HG03139 (cell line): ENCODE measurements at regions not wholly inside any gene's neighbourhood (a gene's known extent, or its start where the extent isn't known, plus 50 kb on each side); places are given as distances from the start of the nearest gene placed in this dataset.
"Not testable (repeated sequence)": the region's sequence is repeated elsewhere in the genome, so short reads cannot be mapped to it uniquely, and the experiment has no call there.

ENCODE experiments used
- ATAC-seq: cut with Tn5 transposase; IDR thresholded peaks from one replicate; pipeline ENCODE4 v1.9.1; 2021; ENCODE audit not compliant: unreplicated experiment

DNA sequence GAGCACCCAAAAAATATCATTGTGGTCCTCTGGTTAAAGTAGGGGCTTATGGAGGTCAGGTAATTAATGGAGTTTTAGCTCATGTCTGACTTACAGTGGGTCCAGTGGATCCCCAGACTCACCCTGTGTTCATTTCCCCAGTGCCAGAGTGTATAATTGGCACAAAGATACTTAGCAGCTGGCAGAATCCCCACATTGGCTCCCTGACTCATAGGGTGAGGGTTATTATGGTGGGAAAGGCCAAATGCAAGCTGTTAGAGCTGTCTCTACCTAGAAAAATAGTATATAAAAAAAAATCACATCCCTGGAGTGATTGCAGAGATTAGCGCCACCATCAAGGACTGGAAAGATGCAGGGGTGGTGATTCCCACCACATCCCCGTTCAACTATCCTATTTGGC lies 1067.6 kb upstream of the ACVR2A start:
- ATAC-seq, result no peak

DNA sequence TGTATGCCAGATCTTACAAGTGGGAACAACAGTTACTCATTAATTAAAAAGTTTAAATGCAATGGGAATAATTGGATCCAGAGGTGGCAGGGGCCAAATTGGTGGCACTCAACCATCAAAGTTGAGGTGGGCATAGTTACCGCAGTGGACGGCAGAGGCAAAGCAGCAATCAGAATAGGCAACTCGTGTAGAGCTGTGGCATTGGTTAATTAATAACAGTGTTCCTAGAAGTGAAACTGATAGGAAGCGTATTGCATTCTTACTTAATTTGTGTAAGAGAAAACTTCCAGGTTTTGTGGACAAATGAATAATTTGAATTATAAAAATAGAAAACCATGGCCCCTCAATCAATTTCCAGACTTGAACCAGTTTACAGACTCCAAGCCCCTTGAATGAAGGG lies 1068.2 kb upstream of the ACVR2A start:
- ATAC-seq, result no peak

DNA sequence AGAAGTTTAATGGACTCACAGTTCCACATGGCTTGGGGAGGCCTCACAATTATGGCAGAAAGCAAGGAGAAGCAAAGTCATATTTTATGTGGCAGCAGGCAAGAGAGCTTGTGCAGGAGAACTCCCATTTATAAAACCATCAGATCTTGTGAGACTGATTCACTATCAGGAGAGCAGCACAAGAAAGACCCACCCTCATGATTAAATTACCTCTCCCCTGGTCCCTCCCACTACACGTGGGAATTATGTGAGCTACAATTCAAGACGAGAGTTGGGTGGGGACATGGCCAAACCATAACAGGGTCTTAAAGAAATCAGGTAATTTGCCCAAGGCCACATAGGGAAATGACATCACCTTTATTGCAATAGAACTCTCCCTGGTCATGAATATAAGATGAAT lies 1073.3 kb upstream of the ACVR2A start:
- ATAC-seq, result no peak

DNA sequence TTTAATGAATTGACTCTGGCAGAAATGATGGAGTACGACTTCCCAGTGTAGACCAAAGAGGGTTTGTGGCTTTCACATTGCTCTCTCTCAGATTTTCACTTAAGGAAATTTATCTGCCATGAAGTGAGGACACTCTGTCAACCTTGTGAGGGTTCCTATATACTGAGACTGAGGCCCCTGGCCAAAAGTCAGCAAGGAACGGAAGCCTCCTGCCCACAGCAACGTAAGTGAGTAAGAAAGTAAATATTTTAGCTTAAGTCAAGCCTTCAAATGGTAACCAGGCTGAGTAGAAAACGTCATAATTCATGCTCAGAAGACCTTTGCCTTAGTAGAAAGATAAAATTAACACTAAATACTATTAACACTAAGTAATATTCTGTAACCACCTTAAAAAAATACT lies 1080.5 kb upstream of the ACVR2A start:
- ATAC-seq, result no peak

DNA sequence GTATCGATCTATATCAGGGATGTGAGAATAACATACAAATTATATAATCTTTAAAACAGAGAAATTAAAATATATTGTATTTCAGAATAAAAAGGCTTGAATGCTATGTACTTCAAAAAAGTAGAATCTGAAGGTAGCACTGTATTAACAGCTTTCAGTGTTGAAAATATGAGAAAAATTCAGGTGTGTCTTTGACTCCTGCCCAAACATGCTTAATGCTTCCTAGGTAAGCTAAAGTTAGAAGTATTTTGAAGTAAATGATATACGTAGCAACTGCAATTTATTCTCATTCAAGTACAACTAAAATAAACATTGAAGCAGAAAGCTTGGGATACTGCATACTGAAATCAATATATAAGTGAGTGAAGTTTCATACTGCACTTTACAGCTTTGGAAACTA lies 1082.0 kb upstream of the ACVR2A start:
- no peak for ATAC-seq

DNA sequence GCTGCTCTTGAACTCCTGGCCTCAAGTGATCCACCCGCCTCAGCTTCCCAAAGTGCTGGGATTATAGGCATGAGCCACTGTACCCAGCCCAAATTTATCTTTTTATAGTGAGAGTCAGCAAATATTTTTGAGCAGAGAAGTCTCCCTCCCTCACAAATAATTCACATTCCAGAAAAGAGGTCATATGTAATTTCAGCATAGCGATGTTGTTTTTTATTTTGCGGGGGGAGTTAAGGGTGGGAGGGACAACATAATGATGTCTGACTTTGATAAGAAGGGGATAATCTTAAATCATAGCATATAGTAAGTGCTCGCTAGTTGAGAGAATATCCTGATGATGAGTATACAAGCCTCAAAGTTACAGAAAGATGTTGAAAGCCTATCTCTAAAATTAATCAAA lies 1090.2 kb upstream of the ACVR2A start:
- no peak for ATAC-seq

DNA sequence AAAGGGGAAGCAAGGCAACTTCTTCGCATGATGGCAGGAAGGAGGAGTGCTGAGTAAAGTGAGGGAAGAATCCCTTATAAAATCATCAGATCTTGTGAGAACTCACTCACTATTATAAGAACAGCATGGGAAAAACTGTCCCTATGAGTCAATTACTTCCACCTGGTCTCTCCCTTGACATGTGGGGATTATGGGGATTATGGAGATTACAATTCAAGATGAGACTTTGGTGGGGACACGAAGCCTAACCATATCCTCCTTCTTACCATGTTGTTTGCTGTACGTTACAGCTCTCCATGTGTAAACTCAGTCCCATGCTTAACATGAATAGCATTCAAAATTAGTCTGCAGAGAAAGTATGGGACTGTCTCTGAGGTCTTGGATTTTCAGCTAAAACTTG lies 1096.8 kb upstream of the ACVR2A start:
- no peak for ATAC-seq

DNA sequence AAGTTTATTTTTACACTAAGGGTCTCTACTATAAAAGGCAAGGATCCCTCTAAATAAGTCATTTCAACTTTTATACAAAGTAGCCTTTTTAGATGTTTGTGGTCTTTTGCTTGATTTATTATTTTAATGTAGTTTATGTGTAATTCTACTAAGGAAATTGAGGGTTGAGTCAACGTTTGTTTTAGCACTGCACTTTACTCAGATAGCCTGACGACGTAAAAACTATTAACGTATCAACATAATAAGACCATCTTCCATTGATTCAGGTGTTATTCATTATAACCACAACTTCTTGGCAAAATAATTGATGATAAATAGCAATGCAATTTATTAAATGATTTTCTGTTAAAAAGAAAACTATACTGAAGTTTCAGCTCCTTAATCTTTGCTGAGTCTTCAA lies 1103.6 kb upstream of the ACVR2A start:
- ATAC-seq, result no peak

DNA sequence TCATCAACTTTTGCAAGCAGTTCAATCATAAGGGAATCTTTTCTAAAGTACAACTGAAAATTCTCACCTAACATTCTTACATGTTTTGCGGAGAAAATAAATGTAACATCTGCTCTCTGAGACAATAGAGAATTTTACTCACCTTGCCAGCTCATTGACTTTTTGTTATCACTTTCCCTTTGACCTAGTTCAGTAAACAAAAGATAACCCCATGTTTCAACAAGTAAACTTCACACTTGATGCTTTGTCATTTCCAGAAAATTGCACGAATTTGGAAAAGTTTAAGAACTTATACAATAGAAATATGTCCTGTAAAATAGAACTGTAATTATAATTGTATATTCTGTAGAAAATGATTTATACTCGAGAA lies 1110.0 kb upstream of the ACVR2A start:
- ATAC-seq, result no peak

DNA sequence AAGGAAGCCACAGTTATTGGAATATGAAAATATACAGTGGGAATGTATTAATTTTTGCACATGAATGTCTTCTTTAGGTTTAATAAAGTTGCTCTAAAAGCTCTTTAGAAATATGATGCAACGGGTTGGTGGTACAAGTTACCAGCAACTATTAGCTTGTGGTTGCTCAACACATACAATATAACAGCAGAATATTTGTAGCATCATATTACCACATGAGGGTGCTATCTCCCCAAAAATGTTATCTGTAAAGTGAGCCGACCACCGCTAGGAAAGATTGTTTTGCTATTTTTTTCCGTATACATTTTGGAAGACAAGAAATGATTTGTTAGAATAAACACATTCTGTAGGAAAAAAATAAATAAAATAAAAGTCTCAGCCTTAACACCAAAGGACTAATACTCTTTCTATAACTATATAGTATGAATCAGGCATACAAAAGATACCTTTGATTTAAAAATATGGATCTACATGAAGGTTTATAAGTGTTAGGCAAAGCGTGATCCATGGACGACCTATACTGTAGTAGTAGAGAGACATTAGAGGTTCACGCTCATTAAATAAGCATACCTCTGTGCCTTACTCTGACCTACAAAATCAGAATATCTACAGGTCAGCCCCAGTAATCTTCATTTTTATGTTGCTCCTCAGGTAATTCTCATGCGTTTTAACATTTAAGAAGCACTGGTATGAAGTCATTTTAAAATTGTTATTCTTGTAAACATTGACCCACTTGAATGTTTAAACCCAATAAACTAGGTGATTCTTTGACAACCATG lies 1110.6 kb upstream of the ACVR2A start:
- ATAC-seq, result no peak

DNA sequence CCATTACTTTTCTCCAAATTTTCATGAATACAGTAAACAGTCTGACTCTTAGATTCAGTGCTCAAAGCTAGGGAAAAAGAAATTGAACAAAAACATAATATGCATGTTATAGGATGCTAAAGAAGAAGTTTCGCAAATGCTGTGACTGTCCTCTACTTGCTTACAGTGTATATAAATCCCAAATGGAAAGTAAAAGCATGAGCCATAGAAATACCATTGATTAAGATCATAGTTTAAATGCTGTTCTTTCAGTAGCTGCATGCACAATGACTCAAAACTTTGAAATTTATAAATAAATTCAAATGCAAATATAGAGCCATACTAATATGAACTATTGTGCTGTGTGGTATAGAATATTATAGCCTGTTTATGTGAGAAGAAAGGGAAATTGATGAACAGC lies 1113.9 kb upstream of the ACVR2A start:
- ATAC-seq, result no peak

DNA sequence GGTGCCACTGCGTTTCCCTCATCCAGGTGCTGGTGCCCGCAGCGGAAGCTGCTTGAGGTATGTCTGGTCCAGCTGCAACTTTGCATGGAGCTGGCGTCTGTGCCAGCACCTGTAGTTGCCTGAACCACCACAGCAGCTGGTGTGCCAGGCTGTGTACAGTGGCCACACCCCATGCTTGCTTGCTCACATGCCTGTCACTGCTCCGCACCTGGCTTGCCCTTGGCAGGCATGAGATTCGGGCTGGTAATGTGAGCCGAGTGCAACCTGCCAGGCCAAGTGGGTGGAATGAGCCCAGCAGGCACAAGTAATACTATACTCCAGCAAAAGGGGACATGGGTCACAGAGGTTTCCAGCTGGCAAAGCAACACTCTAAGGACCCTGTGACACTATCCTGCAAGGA lies 1123.3 kb upstream of the ACVR2A start:
- ATAC-seq, result no peak

DNA sequence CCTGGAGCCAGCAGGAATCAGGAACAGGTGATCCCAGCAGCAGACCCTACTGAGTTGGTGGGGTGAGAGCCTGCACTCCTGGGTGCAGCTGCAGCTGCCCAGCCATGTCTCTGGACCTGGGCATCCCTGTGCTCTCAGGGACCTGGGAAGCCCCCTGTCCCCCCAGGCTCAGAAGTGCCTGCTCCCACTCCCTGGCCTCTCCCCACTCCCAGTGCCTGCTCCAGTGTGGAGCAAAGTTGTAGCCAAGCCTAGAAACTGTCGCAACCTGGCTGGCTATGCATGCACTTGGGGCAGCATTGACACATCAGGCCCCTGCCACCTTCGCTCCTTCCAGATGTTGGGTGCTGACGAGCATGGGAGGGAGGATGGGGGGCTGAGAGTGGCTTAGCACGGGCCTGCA lies 1124.7 kb upstream of the ACVR2A start:
- ATAC-seq, result no peak

DNA sequence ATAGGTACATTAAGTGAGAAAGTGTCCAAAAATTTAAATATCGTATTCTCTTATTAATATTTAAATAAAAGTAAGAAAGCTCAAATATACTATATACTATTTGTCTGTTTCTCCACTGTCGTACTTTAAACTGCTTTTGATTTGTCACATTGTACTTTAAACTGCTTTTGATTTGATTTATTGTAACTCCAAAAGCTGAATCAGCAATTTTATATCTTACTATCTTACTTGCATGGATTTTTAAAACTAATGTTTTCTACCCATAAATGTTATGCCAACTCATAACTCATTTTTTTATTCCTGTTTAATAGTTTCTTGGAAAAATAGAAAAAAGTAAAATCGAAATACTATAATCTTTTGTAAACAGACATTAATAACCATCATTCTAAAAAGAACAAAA lies 1128.2 kb upstream of the ACVR2A start:
- no peak for ATAC-seq

DNA sequence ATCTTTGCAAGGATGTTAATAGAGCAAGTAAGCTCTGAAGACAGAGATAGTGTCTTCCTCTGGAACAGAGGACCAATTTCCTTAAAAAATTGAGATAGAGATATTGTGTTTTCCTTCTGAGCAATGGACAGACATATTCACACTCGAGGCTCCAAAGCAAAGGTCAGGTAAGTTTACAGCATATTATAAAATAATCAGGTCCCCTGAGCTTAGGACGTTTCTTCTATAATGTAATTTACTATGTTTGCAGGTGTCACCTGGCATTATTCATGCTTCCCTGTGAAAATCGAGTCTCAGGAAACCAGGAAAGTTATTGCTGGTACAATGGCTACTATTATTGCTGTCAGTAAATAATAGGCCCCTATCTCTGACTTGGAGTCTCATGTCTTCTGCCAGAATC lies 1135.8 kb upstream of the ACVR2A start:
- ATAC-seq, result no peak

DNA sequence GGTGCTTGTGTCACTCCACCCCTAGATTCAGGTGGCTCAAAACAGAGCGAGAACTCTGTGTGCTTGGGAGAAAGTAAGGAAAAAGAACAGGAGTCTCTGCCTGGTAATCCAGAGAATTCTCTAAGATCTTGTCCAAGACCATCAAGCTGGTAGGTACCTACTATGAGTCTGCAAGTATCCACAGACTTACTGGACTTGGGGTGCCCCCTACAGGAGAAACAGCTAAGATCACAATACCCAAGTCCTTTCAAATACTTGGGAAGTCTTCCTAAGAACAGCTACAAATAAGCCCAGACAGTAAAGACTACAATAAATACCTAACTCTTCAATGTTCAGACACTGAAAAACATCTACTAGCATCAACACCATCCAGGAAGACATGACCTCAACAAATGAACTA lies 1143.6 kb upstream of the ACVR2A start:
- no peak for ATAC-seq

DNA sequence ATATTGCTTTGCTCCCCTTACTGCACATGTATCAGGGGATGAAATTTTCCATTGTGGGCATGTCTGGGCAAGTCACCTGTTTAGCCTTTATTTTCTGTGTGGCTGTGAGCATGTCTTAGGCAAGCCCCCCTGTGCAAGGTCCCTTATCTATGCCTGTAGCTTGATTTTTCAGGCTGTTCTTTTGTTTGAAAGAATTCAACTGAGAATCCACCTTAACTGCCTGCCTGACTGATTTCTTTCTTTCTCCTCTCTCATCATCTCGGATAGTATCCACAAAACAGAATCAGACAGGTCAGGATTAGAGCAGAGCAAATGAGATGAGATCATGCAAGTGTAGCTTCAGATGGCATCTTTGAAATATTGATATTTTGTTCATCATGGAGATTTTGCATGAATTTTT lies 1147.5 kb upstream of the ACVR2A start:
- no peak for ATAC-seq

DNA sequence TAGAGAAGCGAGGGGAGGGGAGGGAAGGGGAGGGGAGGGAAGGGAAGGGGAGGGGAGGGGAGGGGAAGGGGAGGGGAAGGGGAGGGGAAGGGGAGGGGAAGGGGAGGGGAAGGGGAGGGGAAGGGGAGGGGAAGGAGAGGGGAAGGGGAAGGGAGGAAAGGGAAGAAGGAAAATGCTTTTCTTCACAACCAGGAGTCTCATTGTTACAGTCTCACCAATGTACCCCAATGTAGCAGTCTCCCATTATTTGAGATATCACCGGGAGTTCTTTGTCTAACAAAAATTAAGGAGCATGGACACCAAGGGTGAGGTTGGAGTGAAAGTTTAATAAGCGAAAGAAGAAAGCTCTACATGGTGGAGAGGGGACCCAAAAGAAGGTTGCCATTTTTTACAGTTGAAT lies 1148.0 kb upstream of the ACVR2A start:
- not testable (repeated sequence) for ATAC-seq

DNA sequence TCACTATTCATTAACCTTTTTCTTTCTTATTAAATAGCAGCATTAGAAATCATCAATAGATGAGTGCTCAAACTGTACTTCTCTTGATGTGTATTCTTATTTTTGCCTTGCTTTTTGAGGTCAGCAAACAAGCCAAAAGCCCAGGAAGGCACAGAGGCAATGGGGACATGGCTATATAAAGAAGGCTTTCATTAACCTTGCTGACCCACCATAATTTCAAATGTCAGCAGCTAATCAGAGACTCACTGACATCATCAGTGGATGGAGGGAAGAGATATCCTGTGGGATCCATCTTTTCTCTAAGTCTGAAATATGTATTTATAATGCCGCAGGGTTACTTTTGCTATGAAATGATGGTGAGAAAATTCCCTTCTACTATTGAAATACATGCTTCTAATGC lies 1162.8 kb upstream of the ACVR2A start:
- no peak for ATAC-seq

DNA sequence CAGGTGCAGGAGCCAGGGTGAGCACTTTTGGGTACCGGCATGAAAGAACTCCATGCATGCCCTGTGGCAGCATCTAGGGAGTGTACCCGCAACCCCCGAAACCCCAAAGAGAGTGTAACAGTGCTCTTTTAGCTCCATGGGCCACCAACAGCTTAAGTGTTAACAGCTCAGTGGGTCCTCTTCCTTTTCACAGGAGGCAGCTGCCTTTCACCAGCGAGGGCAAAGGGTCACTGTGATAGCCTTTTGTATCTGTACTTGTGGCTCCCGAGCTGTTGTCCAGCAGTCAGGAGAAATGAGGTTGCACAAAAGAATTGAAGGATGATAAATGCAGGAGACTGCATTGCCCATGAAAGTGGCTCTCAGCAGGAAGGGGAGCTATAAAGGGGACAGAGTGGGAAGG lies 1166.3 kb upstream of the ACVR2A start:
- no peak for ATAC-seq

DNA sequence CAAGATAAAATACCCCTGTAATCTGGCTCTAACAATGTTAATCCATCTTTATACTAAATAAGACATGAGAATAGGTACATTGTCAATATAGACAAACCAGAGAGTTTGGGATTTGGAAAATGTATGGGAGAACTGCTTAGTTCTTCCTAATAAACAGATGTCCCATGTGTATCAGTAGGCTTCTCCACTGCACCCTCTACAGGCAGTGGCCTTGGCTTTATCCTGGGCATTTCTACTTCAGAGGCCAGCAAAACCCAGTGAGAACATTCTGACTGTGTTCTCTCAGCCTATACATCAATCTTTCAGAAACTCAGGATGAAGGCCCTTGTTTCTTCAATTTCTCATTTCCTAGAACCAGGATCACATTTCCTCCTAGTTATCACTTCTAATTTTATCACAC lies 1167.5 kb upstream of the ACVR2A start:
- no peak for ATAC-seq

DNA sequence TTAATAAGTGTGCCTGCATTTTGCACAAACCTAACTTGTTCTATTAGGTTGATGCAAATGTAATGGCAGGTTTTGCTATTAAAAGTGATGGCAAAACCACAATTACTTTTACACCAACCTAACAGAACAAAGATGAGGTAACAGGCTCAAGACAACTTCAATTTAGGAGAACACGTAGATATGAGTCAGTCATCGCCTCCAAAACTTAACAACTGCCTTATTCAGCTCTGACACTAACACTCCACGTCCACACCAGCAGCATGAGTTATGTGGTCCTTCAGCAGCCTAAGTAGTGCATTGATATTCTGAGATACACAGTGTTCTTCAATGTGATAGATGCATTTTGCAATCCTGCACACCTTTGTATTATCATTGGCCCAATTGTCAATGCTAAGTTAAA lies 1175.1 kb upstream of the ACVR2A start:
- ATAC-seq, result no peak

DNA sequence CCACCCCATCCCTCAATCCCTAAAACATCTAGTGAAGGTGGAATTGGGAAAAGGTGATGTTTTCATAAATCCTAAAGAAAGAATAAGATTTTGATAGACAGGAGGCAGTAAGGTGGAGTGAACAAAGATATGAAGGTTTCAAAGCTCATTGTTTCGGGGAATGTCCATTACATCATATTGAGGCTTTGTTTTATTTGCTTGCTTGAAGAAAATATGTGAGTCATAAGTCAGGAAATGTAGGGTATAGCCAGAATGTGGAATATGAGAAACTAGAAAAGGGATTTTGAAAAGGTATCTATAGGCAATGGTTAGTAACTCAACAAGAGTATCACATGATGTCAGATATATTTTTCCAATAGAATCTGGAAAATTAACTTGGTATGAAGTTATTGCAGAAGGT lies 1178.5 kb upstream of the ACVR2A start:
- no peak for ATAC-seq

DNA sequence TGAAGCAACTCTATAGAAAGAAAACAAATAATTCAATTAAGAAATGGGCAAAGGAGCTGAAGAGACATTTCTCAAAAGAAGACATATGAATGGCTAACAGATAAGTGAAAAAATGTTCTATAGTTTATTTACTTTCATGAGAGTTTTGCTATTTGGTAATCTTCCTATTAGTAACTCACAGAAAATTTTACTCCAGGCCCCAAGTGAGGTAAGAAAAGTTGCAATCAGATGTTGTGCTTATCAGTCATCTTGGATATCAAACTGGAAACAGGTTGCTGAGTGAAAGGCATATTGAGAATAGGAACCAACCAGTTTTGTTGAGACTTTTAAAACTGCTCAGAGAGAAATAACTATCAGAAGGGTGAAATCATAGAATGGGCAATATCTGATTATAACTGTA lies 1179.0 kb upstream of the ACVR2A start:
- ATAC-seq, result no peak
